UCSD-AML1 (cell line): ENCODE measurements at regions not wholly inside any gene's neighbourhood (a gene's known extent, or its start where the extent isn't known, plus 50 kb on each side); places are given as distances from the start of the nearest gene placed in this dataset.

Source experiments
- DNase-seq: peaks from one replicate; lab custom pipeline; 2025; ENCODE audit not compliant: unreplicated experiment; lab: John Stamatoyannopoulos, UW

- DNase-seq = no peak
Observed at GRCh38 chr3:22977650-22978289, 225.4 kb upstream of the UBE2E2 start.

- DNase-seq = no peak
Observed at GRCh38 chr3:22979581-22979980, 223.5 kb upstream of the UBE2E2 start.

DNA sequence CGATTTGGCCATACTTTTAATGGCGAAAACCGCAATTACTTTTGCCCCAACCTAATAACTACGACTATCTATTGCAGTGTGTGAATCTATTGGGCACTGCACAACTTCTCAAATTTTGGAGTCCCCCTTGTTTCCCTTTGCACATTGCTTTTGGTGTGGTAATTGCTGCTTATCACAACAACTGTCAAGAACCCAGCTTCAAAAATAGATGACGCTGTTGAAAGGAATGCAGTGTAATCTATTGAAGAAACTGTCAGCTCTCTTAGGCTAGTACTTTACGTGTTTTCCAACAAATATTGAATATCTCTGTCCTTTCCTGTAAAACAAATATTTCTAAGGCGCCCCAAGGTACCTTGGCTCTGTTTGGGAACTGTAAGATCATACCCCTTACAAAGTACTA, 222.8 kb upstream of the UBE2E2 start:
- no peak for DNase-seq

DNA sequence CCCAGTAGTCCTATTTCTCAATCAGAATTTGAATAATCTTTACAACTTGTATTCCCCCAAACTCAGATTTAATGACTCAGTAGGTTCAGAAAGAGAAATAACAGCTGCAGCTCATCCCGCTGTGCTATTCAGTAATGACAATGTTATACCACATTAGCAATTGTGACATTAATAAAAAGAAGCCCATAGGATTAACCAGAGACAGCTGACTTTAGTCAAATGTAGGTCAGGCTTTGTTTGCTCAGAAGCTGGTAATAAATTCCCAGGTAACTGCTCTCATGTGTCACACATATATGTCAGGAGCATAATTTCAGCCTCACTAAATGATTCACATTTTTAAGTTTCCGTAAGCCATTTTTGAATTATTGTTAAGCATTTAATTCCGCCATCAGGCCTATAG, 222.0 kb upstream of the UBE2E2 start:
- no peak for DNase-seq

DNA sequence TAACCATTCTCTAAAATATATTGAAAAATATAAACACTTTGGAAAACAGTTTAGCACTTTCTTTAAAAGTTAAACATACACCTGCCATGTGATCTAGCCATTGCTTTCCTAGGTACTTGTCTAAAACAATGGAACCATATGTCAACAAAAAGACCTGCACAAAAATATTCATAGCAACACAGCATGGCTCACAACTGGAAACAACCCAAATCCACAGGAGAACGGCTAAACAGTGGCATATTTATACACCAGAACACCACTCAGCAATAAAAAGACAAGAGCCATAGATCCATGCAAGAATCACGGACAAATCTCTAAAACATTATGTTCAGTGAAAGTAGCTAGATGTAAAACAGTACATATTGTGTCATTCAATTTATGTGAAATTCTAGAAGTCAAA, 221.3 kb upstream of the UBE2E2 start:
- no peak for DNase-seq

DNA sequence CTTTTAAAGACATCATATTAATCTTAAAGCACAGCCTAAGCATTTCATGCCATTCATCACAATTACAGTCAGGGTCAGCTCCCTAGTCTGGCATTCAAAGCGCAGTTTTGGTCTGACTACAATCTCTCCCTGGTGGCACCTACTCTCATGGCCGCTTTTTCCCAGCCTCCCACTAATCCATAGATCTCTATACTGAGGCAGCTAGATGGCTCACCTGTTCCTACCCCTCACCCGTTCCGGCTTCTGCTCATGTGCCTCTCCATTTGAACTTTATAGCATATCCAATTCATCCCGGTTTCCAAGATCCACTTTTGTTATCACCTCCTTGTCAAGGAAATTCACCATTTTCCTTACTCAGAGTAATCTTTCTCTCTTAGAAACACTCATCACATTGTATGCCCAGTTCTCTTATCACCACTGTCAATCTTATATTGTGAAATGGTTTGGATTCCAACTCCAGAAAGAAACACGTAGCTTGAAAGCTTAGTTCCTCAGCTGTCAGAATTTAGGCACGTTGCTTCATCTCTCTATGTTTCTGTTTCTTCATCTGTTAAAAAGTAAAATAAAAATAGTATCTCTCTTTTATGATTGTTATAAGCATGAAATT, 220.0 kb upstream of the UBE2E2 start:
- DNase-seq = no peak

GRCh38 chr3:22986958-22987357, 216.2 kb upstream of the UBE2E2 start:
- no peak for DNase-seq

DNA sequence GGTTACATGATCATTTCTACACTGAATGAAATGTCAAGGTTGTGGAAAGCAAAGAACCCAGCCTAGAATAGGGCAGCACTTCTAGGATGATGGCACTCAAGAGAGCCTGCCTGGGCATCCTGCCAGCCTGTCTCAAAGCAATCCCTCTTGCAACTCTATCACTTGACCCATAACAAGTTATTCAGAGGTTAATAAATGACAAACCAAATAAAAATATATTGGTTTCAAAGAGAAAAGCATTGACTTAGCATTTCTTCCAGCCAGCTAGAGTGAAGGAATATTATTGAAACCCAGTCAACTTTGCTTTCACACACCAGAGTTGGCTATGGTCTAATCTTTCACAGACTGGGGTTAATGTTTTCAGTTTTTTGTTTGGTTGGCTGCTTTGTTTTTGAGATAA, 214.6 kb upstream of the UBE2E2 start:
- no peak for DNase-seq

DNA sequence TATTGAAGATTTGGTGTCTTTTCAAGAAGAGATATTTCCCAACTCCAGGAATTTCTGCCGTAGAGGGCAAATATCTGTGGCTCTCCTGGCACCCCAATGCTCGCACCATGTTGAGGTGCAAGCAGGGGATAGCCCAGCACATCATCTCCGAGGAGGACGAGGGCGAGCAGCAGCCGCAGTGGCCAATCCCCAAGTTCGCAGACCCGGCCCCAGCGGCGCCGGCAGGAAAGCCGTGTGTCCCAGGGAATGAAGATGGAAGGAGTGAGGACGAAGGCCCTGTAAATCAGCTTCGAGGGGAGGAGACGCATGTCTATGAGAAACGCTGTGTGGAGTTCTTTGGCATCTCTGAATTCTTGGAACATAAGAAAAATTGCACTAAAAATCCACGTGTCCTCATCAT, 213.4 kb upstream of the UBE2E2 start:
- no peak for DNase-seq

GRCh38 chr3:22990291-22991200, 212.6 kb upstream of the UBE2E2 start:
- no peak for DNase-seq

GRCh38 chr3:22994781-22995180, 208.3 kb upstream of the UBE2E2 start:
- no peak for DNase-seq

GRCh38 chr3:22996920-22997571, 206.1 kb upstream of the UBE2E2 start:
- DNase-seq = no peak

DNA sequence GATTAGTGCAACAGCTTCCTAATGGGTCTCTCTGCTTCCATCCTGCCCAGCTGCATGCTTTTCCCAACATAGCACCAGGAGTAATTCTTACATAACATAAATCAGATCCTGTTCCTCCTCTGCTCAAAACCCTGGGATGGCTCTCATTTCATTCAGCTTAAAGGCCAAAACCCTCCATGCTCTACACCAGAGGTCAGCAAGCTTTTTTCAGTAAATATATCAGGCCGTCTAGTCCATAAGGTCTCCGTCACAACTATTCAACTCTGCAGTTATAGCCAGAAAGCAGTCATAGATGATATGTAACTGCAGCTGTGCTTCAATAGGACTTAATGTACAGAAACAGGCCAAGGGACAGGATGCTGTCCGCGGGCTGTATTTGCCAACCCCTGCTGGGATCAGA, 202.8 kb upstream of the UBE2E2 start:
- DNase-seq = no peak

- DNase-seq = no peak
Observed at GRCh38 chr3:23002151-23002550, 201.0 kb upstream of the UBE2E2 start.

- DNase-seq = no peak
Observed at GRCh38 chr3:23002836-23003732, 200.0 kb upstream of the UBE2E2 start.

DNA sequence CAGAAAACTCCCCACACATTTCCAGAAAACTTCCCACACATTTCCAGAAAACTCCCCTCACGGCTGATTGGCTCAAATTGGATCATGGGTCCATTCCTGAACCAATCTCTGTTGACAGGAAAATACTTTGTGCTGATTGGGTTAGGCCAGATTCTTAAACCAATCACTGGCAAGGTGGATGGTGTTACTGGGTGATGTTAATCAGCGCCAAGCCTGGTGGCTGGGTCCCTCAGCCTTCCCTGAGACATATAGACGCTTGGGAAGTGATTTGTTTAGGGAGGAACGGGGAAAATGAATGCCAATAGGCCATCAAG, 199.4 kb upstream of the UBE2E2 start:
- no peak for DNase-seq

DNA sequence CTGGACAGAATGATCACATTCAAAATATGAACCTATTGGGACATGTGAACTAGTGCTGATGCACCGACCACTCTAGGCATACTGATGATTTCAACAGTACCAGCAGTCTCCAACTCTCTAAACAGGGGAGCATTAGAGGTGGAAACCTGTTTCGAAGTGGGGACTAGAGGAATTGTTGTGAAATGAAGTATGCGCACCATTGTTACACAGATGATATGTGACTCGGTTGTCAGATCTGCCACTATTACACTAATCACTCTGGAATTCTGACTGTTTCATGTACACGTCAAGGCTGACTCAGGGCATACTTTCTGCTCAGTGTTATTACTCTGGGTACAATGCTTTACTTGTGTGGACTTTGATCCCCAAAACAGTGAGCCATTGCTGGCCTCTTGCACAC, 198.2 kb upstream of the UBE2E2 start:
- no peak for DNase-seq

- DNase-seq = no peak
Observed at GRCh38 chr3:23017801-23018200, 185.3 kb upstream of the UBE2E2 start.

DNA sequence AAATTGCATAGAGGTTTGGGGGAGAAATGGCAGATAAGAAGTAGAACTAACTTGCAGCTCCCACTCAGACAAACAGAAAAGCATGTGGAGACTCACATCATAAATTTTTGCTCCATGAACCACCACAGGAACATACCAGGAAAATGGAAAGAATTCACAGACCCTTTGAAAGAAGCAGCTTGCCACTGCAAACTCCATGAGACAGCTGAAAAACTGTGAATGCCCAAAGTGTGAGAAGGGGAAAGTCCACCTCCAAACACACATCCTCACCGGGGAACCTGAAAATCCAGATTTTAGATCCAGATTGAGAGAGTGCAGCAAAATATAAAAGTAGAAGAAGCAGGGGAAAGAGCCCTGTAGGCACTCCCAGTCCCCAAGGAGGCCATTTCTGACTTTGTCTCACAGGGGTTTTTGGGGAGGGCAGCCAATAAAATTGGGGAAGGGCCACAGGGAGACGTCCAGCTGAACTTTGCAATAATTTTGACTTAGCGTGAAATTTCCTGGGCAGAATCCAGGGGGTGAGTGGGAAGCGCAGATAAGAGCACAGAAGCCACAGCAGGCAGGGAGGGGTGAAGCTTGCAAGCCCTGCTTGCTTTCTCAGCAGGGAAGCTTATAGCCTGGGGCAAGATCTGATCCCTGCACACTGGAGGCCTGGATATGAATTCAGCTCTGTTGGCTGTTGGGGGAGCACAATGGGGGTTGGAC, 183.4 kb upstream of the UBE2E2 start:
- DNase-seq = no peak

DNA sequence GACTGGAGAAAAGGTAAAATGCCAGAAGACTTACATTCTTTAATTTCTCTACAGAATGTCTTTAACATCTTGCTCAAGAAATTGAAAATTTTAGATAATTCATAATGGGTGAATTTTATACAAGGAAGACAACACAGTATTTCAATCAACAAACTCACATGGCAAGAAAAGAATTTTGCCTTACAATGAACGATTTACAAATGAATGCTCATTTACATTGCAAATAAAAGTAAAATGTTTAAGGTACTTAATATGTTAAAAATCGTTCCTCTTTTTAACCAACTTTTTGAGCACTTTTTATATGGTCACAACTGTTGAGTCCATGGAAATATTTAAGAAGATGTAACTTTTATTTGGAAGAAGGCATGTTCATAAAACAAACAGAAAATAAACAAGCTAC, 174.8 kb upstream of the UBE2E2 start:
- no peak for DNase-seq
